Cardiac muscle cell (in vitro differentiated cells and primary cell): ENCODE measurements at regions not wholly inside any gene's neighbourhood (a gene's known extent, or its start where the extent isn't known, plus 50 kb on each side); places are given as distances from the start of the nearest gene placed in this dataset.

Experiments
- DNase-seq, 2 donors: peaks; one replicate each; pipeline versions ENCODE4 v3.0.0 to v3.0.0-alpha.2; 2010 to 2017; ENCODE audit warnings: low read depth in 1 of 2, low spot score in 1 of 2
- H3K27ac ChIP-seq: fragments of 200-600 bp; sonication (generic); 2 replicates; pipeline ENCODE4 v1.5.1; 2016
- H3K27me3 ChIP-seq: fragments of 200-600 bp; sonication (generic); 2 replicates; pipeline ENCODE4 v1.6.0; 2016; ENCODE audit warnings: control low read depth
- H3K36me3 ChIP-seq: fragments of 200-600 bp; sonication (generic); 2 replicates; pipeline ENCODE4 v1.5.1; 2016; ENCODE audit warnings: control low read depth
- H3K4me1 ChIP-seq: fragments of 200-600 bp; sonication (generic); 2 replicates; pipeline ENCODE4 v1.8.1; 2017; ENCODE audit warnings: low read depth, mild to moderate bottlenecking, mixed run types
- H3K4me3 ChIP-seq: fragments of 200-600 bp; sonication (generic); 2 replicates; pipeline ENCODE4 v1.5.1; 2016; ENCODE audit warnings: mild to moderate bottlenecking
- H3K9me3 ChIP-seq: fragments of 200-600 bp; sonication (generic); 2 replicates; pipeline ENCODE4 v1.5.1; 2017; ENCODE audit warnings: low read depth, mild to moderate bottlenecking, control low read depth
- TF ChIP-seq, protein P1 (sequence below): IDR thresholded peaks from 2 replicates; pipeline ENCODE4 v1.5.1; 2012; ENCODE audit warnings: low read depth, mild to moderate bottlenecking, low read length

DNA sequence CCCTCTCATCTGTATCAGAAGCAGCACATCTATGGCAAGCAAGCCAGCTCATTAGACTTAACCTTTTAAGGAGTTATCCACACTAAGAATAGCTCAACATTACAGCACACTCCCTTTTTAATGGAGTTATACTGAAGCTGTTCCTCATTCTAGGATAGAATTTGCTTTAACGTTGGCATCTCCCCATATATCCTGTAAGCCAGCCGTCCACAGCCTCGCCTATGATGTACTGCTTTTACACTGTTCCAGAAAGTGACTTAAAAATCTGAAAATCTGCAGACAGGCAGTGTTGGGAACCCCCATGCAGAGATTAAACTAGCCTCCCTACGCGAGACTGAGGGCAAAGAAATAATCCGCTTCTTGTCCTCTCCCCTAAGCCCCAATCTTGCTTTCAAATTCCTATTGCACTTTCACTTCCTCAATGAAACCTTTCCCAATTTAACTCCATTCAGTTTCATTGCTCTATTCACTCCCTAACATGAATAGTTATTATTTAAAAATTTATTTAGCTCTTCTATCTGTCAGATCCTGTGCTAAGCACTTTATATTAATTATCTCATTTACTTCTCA, 225.0 kb downstream of the BLID start:
- Histone ChIP-seq H3K27ac (no peak overlapping the region), H3K27me3 (no peaks in the 10 kb centered on the region), H3K36me3 (no peaks in the 10 kb centered on the region), H3K9me3 (no peaks in the 10 kb centered on the region), H3K4me1 (peaks cover 11% of the 10 kb centered on the region), H3K4me3 (no peak overlapping the region)
- TF ChIP-seq, protein P1, sequence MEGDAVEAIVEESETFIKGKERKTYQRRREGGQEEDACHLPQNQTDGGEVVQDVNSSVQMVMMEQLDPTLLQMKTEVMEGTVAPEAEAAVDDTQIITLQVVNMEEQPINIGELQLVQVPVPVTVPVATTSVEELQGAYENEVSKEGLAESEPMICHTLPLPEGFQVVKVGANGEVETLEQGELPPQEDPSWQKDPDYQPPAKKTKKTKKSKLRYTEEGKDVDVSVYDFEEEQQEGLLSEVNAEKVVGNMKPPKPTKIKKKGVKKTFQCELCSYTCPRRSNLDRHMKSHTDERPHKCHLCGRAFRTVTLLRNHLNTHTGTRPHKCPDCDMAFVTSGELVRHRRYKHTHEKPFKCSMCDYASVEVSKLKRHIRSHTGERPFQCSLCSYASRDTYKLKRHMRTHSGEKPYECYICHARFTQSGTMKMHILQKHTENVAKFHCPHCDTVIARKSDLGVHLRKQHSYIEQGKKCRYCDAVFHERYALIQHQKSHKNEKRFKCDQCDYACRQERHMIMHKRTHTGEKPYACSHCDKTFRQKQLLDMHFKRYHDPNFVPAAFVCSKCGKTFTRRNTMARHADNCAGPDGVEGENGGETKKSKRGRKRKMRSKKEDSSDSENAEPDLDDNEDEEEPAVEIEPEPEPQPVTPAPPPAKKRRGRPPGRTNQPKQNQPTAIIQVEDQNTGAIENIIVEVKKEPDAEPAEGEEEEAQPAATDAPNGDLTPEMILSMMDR, result no peak
- DNase-seq, result no peak

DNA sequence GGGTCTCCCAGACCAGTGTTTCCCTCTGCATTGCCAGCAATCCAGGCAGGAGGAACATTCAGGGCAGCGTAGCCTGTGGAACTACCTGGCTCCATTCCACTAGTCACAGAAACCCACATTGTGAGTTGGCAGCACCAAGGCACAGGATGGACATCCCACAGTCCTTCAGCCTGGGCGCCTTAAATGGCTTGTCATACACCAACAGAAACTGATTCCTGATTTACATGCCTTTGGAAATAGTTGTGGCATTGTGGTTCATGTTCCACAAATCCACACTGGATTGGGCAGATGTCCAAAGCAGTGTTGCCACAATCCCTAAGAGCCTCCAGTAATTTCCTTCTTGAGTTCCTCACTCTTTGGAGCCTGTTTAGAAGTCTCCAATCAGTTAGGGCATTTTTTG, 225.6 kb downstream of the BLID start:
- no peaks in the 10 kb centered on the region for H3K9me3 ChIP-seq
- H3K27me3 ChIP-seq, result no peaks in the 10 kb centered on the region
- peak in 1 of 2 donors; percentile 92 for DNase-seq
- TF ChIP-seq, protein P1, result no peak
- no peak overlapping the region for H3K27ac ChIP-seq
- no peaks in the 10 kb centered on the region for H3K36me3 ChIP-seq
- H3K4me3 ChIP-seq, result no peak overlapping the region
- H3K4me1 ChIP-seq, result peaks cover 11% of the 10 kb centered on the region

DNA sequence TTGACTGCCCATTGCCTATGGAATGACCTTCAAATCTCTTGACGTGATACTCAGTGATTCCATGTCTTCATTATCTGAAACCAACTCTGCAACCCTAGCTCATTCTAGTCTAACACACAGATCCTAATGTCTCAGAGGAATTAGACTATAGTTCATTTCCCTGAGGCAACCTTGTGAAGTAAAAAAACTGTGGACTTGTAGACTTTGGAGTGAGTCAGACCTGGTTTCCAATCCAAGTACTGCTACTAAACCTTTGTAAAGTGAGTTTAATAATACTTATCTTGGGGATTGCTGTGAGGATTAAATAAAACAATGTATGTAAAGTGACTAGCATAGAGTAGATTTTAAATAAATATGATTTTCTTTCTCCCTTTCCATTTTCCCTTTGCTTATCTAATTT, 226.1 kb downstream of the BLID start:
- DNase-seq, result peak in 1 of 2 donors; percentile 43
- Histone ChIP-seq H3K9me3 (no peaks in the 10 kb centered on the region), H3K4me3 (no peak overlapping the region), H3K27me3 (no peaks in the 10 kb centered on the region), H3K4me1 (peaks cover 11% of the 10 kb centered on the region), H3K27ac (no peak overlapping the region), H3K36me3 (no peaks in the 10 kb centered on the region)
- TF ChIP-seq, protein P1, result no peak

DNA sequence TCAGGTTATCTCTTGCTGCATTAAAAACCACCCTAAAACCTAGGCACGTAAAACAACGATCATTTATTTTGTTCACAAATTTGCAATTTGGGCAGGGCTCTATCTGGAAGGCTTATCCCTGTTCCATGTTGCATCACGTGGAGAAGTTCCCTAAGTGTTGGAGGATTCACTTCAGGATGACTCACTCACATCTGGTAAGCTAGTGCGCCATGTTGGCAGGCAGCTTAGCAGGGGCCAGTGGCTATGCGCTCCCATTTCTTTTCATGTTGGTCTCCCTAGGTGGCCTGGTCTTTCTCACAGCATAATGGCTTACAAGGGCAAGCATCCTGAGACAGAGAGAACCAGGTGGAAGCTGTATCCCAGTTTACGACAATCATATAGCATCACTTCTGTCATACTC, 226.8 kb downstream of the BLID start:
- no peaks in the 10 kb centered on the region for H3K9me3 ChIP-seq
- H3K4me3 ChIP-seq, result no peak overlapping the region
- no peak overlapping the region for H3K27ac ChIP-seq
- no peaks in the 10 kb centered on the region for H3K27me3 ChIP-seq
- DNase-seq, result no peak
- H3K4me1 ChIP-seq, result peaks cover 11% of the 10 kb centered on the region
- TF ChIP-seq, protein P1, result no peak
- H3K36me3 ChIP-seq, result no peaks in the 10 kb centered on the region

DNA sequence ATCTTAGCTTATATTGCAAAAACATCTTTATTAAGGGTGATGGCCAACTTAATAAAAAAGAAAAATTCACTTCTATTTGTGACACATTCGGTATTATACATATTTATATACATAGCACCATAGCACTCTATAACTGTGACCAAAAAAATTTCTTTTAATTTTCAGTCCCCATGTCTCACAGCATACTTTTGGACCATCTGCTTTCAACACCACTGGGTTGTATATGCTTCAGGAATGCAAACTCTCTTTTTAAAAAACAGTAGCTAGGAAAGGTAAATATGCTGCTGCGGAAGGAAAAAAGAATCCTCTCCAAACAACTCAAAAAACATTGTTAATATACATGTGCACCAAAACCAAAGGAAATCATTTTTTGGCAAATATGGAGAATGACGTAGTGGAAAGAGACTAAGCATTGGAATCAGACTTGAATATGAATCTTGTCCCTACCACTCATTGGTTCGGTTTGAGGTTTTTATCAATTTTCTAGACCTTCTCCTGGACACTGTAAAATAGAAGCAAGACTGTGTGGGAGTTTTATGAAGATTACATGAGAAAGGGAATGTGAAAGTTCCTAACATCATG, 227.9 kb downstream of the BLID start:
- Histone ChIP-seq H3K4me3 (no peak overlapping the region), H3K27ac (no peak overlapping the region), H3K36me3 (no peaks in the 10 kb centered on the region), H3K9me3 (no peaks in the 10 kb centered on the region), H3K27me3 (no peaks in the 10 kb centered on the region), H3K4me1 (peaks cover 11% of the 10 kb centered on the region)
- TF ChIP-seq, protein P1, result no peak
- no peak for DNase-seq
